Mesothelial cell of epicardium (in vitro differentiated cells): ENCODE measurements at regions not wholly inside any gene's neighbourhood (a gene's known extent, or its start where the extent isn't known, plus 50 kb on each side); places are given as distances from the start of the nearest gene placed in this dataset.

Source experiments
- DNase-seq, 2 experiments: peaks; one replicate each; pipeline ENCODE4 v3.0.0; 2021; ENCODE audit warnings: low spot score in 2 of 2; ENCODE audit not compliant: unreplicated experiment in 2 of 2
- H3K27ac Mint-ChIP-seq: 2 replicates; pipeline ENCODE4 v1.8.0; 2021; ENCODE audit warnings: mixed read lengths
- H3K27me3 Mint-ChIP-seq: 2 replicates; pipeline ENCODE4 v1.8.0; 2021; ENCODE audit warnings: low read depth, mixed read lengths
- H3K36me3 Mint-ChIP-seq: 2 replicates; pipeline ENCODE4 v1.8.0; 2021; ENCODE audit warnings: mixed read lengths
- H3K4me1 Mint-ChIP-seq: 2 replicates; pipeline ENCODE4 v1.8.0; 2021; ENCODE audit warnings: mixed read lengths
- H3K4me3 Mint-ChIP-seq: 2 replicates; pipeline ENCODE4 v1.8.0; 2021; ENCODE audit warnings: mild to moderate bottlenecking, moderate library complexity, mixed read lengths
- H3K9me3 Mint-ChIP-seq: 2 replicates; pipeline ENCODE4 v1.8.0; 2021; ENCODE audit warnings: mixed read lengths
- TF ChIP-seq, protein P1 (sequence below): fragments of 200-600 bp; sonication (generic); IDR thresholded peaks from one replicate; pipeline ENCODE4 v1.5.0; 2021; ENCODE audit warnings: antibody characterized with exemption; ENCODE audit not compliant: unreplicated experiment

- no peaks in the 10 kb centered on the region for H3K36me3 Mint-ChIP-seq
- peaks cover 8% of the 10 kb centered on the region for H3K9me3 Mint-ChIP-seq
- DNase-seq = no peak
- no peaks in the 10 kb centered on the region for H3K27me3 Mint-ChIP-seq
- no peak overlapping the region for H3K27ac Mint-ChIP-seq
- H3K4me3 Mint-ChIP-seq = no peak overlapping the region
- TF ChIP-seq, protein P1, sequence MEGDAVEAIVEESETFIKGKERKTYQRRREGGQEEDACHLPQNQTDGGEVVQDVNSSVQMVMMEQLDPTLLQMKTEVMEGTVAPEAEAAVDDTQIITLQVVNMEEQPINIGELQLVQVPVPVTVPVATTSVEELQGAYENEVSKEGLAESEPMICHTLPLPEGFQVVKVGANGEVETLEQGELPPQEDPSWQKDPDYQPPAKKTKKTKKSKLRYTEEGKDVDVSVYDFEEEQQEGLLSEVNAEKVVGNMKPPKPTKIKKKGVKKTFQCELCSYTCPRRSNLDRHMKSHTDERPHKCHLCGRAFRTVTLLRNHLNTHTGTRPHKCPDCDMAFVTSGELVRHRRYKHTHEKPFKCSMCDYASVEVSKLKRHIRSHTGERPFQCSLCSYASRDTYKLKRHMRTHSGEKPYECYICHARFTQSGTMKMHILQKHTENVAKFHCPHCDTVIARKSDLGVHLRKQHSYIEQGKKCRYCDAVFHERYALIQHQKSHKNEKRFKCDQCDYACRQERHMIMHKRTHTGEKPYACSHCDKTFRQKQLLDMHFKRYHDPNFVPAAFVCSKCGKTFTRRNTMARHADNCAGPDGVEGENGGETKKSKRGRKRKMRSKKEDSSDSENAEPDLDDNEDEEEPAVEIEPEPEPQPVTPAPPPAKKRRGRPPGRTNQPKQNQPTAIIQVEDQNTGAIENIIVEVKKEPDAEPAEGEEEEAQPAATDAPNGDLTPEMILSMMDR = no peak
- H3K4me1 Mint-ChIP-seq = no peaks in the 10 kb centered on the region
Measured at GRCh38 chr5:12258549-12258948, 354.3 kb upstream of the CTNND2 start.

DNA sequence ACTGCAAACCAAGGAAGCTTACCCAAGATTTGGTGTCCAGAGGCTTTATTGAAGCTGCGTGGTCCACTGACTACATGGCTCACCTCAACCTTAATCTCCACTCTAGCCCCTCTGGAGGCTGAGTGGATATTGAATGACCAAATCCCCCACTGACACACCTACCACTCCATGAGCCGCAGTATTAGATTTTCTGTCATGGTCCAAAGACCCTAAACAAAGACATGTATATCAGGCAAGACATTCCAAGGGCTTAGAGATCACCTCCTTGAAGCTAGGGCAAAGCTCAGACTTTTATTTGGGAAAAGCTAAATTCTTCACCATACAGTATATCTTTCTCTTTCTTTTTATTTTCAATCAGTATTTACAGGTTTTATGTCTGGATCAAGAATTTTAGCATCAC lies 346.2 kb upstream of the CTNND2 start:
- no peak overlapping the region for H3K4me3 Mint-ChIP-seq
- no peak overlapping the region for H3K27ac Mint-ChIP-seq
- TF ChIP-seq, protein P1 = no peak
- H3K4me1 Mint-ChIP-seq = no peaks in the 10 kb centered on the region
- no peak for DNase-seq
- H3K36me3 Mint-ChIP-seq = no peaks in the 10 kb centered on the region
- no peaks in the 10 kb centered on the region for H3K27me3 Mint-ChIP-seq
- no peaks in the 10 kb centered on the region for H3K9me3 Mint-ChIP-seq

DNA sequence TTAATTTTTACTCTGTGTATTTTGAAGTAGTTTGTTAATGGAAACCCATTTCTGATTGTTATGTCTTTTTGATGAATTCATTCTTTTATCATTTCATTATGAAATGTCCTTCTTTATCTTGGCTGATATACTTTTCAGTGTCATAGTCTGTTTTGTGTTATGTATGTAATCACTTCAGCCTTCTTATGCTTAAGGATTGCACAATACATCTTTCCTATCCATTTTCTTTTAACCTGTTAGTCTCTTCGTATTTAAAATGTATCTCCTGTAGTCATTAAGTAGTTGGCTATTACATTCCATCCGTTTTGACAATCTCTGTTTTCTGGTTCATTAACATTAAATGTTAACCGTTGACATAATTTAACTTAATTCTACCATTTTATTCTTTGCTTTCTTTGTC lies 344.6 kb upstream of the CTNND2 start:
- H3K4me3 Mint-ChIP-seq = no peak overlapping the region
- no peaks in the 10 kb centered on the region for H3K36me3 Mint-ChIP-seq
- H3K4me1 Mint-ChIP-seq = no peaks in the 10 kb centered on the region
- H3K9me3 Mint-ChIP-seq = no peaks in the 10 kb centered on the region
- DNase-seq = no peak
- H3K27me3 Mint-ChIP-seq = no peaks in the 10 kb centered on the region
- no peak overlapping the region for H3K27ac Mint-ChIP-seq
- TF ChIP-seq, protein P1 = no peak

DNA sequence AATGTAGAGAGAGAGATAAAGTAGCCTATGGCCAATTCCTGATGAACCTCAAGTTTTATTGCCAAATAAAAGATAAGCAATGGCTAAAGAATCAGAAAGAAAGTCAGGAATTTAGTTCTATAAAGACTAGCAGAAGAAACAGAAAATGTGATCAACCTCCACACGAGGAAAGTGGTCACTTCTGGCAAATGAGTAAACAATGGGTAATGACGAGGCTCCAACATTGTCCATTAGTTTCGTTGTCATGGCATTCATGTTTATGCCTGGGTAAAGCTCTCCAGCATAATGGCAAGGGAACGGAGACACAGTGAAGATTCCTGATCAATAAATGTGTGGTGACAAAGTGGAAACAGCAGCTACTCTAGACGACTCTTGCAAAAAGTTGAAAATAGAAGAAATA lies 341.8 kb upstream of the CTNND2 start:
- H3K4me1 Mint-ChIP-seq = peaks cover 2% of the 10 kb centered on the region
- H3K27ac Mint-ChIP-seq = no peak overlapping the region
- DNase-seq = no peak
- no peaks in the 10 kb centered on the region for H3K27me3 Mint-ChIP-seq
- no peaks in the 10 kb centered on the region for H3K36me3 Mint-ChIP-seq
- no peak overlapping the region for H3K4me3 Mint-ChIP-seq
- no peaks in the 10 kb centered on the region for H3K9me3 Mint-ChIP-seq
- TF ChIP-seq, protein P1 = no peak

- no peaks in the 10 kb centered on the region for H3K27me3 Mint-ChIP-seq
Measured at GRCh38 chr5:12245429-12245828, 341.2 kb upstream of the CTNND2 start.

More at GRCh38 chr5:12245429-12245828, 341.2 kb upstream of the CTNND2 start:
- Mint-ChIP-seq H3K4me1 (peaks cover 2% of the 10 kb centered on the region), H3K4me3 (no peak overlapping the region), H3K27ac (no peak overlapping the region), H3K9me3 (no peaks in the 10 kb centered on the region), H3K36me3 (no peaks in the 10 kb centered on the region)
- TF ChIP-seq, protein P1 = no peak
- DNase-seq = no peak
